K562 (cell line): ENCODE measurements at regions not wholly inside any gene's neighbourhood (a gene's known extent, or its start where the extent isn't known, plus 50 kb on each side); places are given as distances from the start of the nearest gene placed in this dataset.

Experiments used
- ATAC-seq: fragments of 200-7000 bp; cut with Tn5 transposase; 3 replicates; pipeline ENCODE4 v1.9.1; 2020; ENCODE audit warnings: moderate library complexity
- BruUV-seq: library from RNA; stranded (reverse); fragments of 400-500 nt; replicated peaks from 2 replicates; lab custom pipeline; 2021; lab: Mats Ljungman, UMichigan
- CTCF ChIA-PET: fragments of 300-600 bp; formaldehyde crosslinking; extraction: SDS; loops from one replicate; lab custom pipeline; 2021; ENCODE audit warnings: low intra/inter-chr PET ratio; lab: Yijun Ruan, JAX
- POLR2A ChIA-PET: fragments of 300-600, 350-650 bp; sonication (Branson Sonifier 250); formaldehyde crosslinking; extraction: SDS; loops from one replicate; lab custom pipeline; 2021; ENCODE audit warnings: antibody characterized with exemption, inconsistent platforms; lab: Yijun Ruan, JAX
- DNase-seq, 4 experiments: peaks; one replicate each; pipeline versions ENCODE4 v3.0.0 to v3.0.0-alpha.2; 2011 to 2018; ENCODE audit warnings: low spot score in 3 of 4, mixed read lengths in 3 of 4; ENCODE audit errors: extremely low read depth in 1 of 4
- FAIRE-seq: peaks from 2 replicates; lab custom pipeline; 2011; peaks lifted over from hg19 to GRCh38; lab: Jason Lieb, UNC
- H2AFZ ChIP-seq: 2 replicates; pipeline ENCODE4 v1.6.0; 2011; ENCODE audit warnings: low read depth, low read length, control low read depth, inconsistent platforms
- H3K27ac ChIP-seq: fragments of 200-600 bp; 3 replicates; pipeline ENCODE4 v1.8.0; 2011; ENCODE audit warnings: low read depth, mild to moderate bottlenecking, control low read depth, inconsistent platforms, low read length, moderate library complexity, mixed read lengths; ENCODE audit errors: extremely low read depth
- H3K27me3 ChIP-seq, 2 experiments: fragments of 300-600 bp in 1 of 2; 2 replicates in 1 of 2; 3 replicates in 1 of 2; pipeline versions ENCODE4 v1.6.0 to v1.8.0; 2011; ENCODE audit warnings: inconsistent platforms in 2 of 2, low read length in 2 of 2, mild to moderate bottlenecking in 1 of 2, mixed read lengths in 1 of 2, moderate library complexity in 1 of 2; ENCODE audit not compliant: control insufficient read depth in 2 of 2, insufficient read depth in 2 of 2
- H3K36me3 ChIP-seq: fragments of 300-600 bp; 3 replicates; pipeline ENCODE4 v1.8.0; 2011; ENCODE audit warnings: mild to moderate bottlenecking, low read length, inconsistent platforms; ENCODE audit not compliant: control insufficient read depth, insufficient read depth
- H3K4me1 ChIP-seq, 2 experiments: fragments of 200-600 bp in 1 of 2; replicated peaks in 1 of 2; 2 replicates in 1 of 2; 3 replicates in 1 of 2; pipeline versions ENCODE4 v1.5.1 to v1.8.0; 2011; ENCODE audit warnings: inconsistent platforms in 2 of 2, low read length in 2 of 2, mild to moderate bottlenecking in 1 of 2, mixed read lengths in 1 of 2, moderate library complexity in 1 of 2; ENCODE audit not compliant: control insufficient read depth in 2 of 2, insufficient read depth in 2 of 2
- H3K4me2 ChIP-seq: 2 replicates; pipeline ENCODE4 v1.6.1; 2011; ENCODE audit warnings: low read length, control low read depth, inconsistent platforms, mixed read lengths; ENCODE audit not compliant: insufficient read depth
- H3K4me3 ChIP-seq: fragments of 200-600 bp; sonication (generic), shearing (Covaris generic); 2 replicates; pipeline ENCODE4 v1.5.1; 2016; ENCODE audit warnings: control low read depth, inconsistent platforms
- H3K79me2 ChIP-seq: fragments of 200-600 bp; 3 replicates; pipeline ENCODE4 v1.8.0; 2011; ENCODE audit warnings: low read length, inconsistent platforms; ENCODE audit not compliant: control insufficient read depth, insufficient read depth
- H3K9ac ChIP-seq, 2 experiments: 2 replicates each; pipeline versions ENCODE4 v1.6.0 to v1.6.1; 2011; ENCODE audit warnings: low read depth in 2 of 2, low read length in 2 of 2, control low read depth in 1 of 2, inconsistent platforms in 1 of 2, mild to moderate bottlenecking in 1 of 2, mixed read lengths in 1 of 2; ENCODE audit not compliant: insufficient read depth in 1 of 2
- H3K9me1 ChIP-seq: one replicate; pipeline ENCODE4 v1.6.0; 2011; ENCODE audit warnings: inconsistent platforms, mild to moderate bottlenecking, low read length, moderate library complexity; ENCODE audit not compliant: control insufficient read depth, insufficient read depth
- H3K9me3 ChIP-seq: replicated peaks from 2 replicates; pipeline ENCODE4 v1.5.1; 2011; ENCODE audit warnings: low read depth, low read length, inconsistent platforms; ENCODE audit not compliant: control insufficient read depth, insufficient read depth
- H4K20me1 ChIP-seq: replicated peaks from 2 replicates; pipeline ENCODE4 v1.6.1; 2011; ENCODE audit warnings: low read length, inconsistent platforms, mixed read lengths; ENCODE audit not compliant: control insufficient read depth, insufficient read depth
- CREB1 ChIP-seq, 2 experiments: sonication (generic) in 1 of 2; formaldehyde crosslinking in 1 of 2; IDR thresholded peaks; 2 replicates each; pipeline versions ENCODE4 v1.6.1 to v1.8.0; 2012 to 2022; ENCODE audit warnings: inconsistent platforms in 1 of 2, mild to moderate bottlenecking in 1 of 2, missing genetic modification reagents in 1 of 2, moderate library complexity in 1 of 2
- ELK3 ChIP-seq: fragments of 450-650 bp; formaldehyde crosslinking; IDR thresholded peaks from 2 replicates; pipeline ENCODE4 v1.4.0; 2020; ENCODE audit warnings: mild to moderate bottlenecking
- MXD1 ChIP-seq: fragments of 250-450 bp; sonication (Bioruptor Pico); IDR thresholded peaks from 2 replicates; pipeline ENCODE4 v1.8.0; 2021; ENCODE audit warnings: borderline replicate concordance, mild to moderate bottlenecking, moderate library complexity; ENCODE audit not compliant: poor library complexity, severe bottlenecking
- NR2F6 ChIP-seq: fragments of 450-650 bp; formaldehyde crosslinking; IDR thresholded peaks from 2 replicates; pipeline ENCODE4 v1.4.0; 2020; ENCODE audit warnings: mild to moderate bottlenecking
- PTRF ChIP-seq: fragments of 450-650 bp; IDR thresholded peaks from 2 replicates; pipeline ENCODE4 v1.6.1; 2016; ENCODE audit warnings: mild to moderate bottlenecking, missing genetic modification characterization, missing compliant biosample characterization
- TCFL5 ChIP-seq: fragments of 250-450 bp; sonication (Bioruptor Pico); conservative IDR thresholded peaks from 2 replicates; pipeline ENCODE4 v1.6.1; 2021; ENCODE audit warnings: mild to moderate bottlenecking, moderate library complexity, matching md5 sums
- ZBTB12 ChIP-seq: fragments of 250-450 bp; sonication (Bioruptor Pico); IDR thresholded peaks from 2 replicates; pipeline ENCODE4 v1.4.0; 2020
- ZBTB49 ChIP-seq: sonication (generic); formaldehyde crosslinking; IDR thresholded peaks from 2 replicates; pipeline ENCODE4 v1.8.0; 2022; ENCODE audit warnings: missing genetic modification reagents, mild to moderate bottlenecking, borderline replicate concordance
- ZNF584 ChIP-seq: fragments of 200-800 bp; sonication (Bioruptor generic); IDR thresholded peaks from 2 replicates; pipeline ENCODE4 v1.6.1; 2016; ENCODE audit warnings: low read depth, mild to moderate bottlenecking, missing genetic modification characterization, missing compliant biosample characterization
- WGBS: fragments of 100-300 bp; shearing (Covaris generic); methylation state at CpG from one replicate; pipeline ENCODE4 v1.1.6; 2016; ENCODE audit warnings: low coverage, mixed read lengths; ENCODE audit not compliant: insufficient coverage; ENCODE audit errors: missing lambda C conversion rate; 5-methylcytosine and 5-hydroxymethylcytosine counted together
- in situ Hi-C: fragments of 300-500 bp; cut with MboI; formaldehyde crosslinking; loops from 4 replicates; pipeline ENCODE4 v1.15.0; 2018; ENCODE audit warnings: inconsistent platforms, mixed read lengths
- intact Hi-C: fragments of 100-400 bp; cut with micrococcal nuclease; formaldehyde crosslinking; loops from 2 replicates; pipeline ENCODE4 v1.14.2; 2022

GRCh38 chr10:8534096-8534495 is 479.6 kb downstream of the GATA3 start:
- no peaks in the 10 kb centered on the region for H3K79me2 ChIP-seq
- no peak overlapping the region for H2AFZ ChIP-seq
- H3K4me2 ChIP-seq = no peak overlapping the region
- H3K9me1 ChIP-seq = no peaks in the 10 kb centered on the region
- no TSS peak for BruUV-seq
- no peaks in the 10 kb centered on the region for H3K27me3 ChIP-seq
- in situ Hi-C loops = no loop called here
- ChIA-PET POLR2A (no interaction called here), CTCF (no interaction called here)
- no peaks in the 10 kb centered on the region for H4K20me1 ChIP-seq
- H3K36me3 ChIP-seq = no peaks in the 10 kb centered on the region
- intact Hi-C loops = no loop called here
- no peaks in the 10 kb centered on the region for H3K4me1 ChIP-seq
- H3K4me3 ChIP-seq = no peak overlapping the region
- H3K9ac ChIP-seq = no peak overlapping the region
- ATAC-seq (no peak), DNase-seq (no peak), FAIRE-seq (no peak)
- H3K27ac ChIP-seq = no peak overlapping the region
- H3K9me3 ChIP-seq = no peaks in the 10 kb centered on the region
- WGBS = 0% methylated on average over 6 of the region's 6 CpGs
- no peak for TF ChIP-seq ZNF584 (CRISPR knock-in tag)
- TF ChIP-seq MXD1 = no peak
- no peak for TF ChIP-seq ZBTB12 (CRISPR knock-in tag)
- TF ChIP-seq NR2F6 = no peak
- TF ChIP-seq PTRF = no peak
- no peak for TF ChIP-seq ELK3 (CRISPR knock-in tag)
- TF ChIP-seq TCFL5 (CRISPR knock-in tag) = no peak
- TF ChIP-seq ZBTB49 (CRISPR knock-in tag) = no peak
- TF ChIP-seq CREB1 (IDR thresholded peaks at IDR 0.05) = no peak
- no peak for TF ChIP-seq CREB1 (CRISPR knock-in tag; IDR thresholded peaks at IDR 0.05)
